NB4 (cell line): ENCODE measurements at regions not wholly inside any gene's neighbourhood (a gene's known extent, or its start where the extent isn't known, plus 50 kb on each side); places are given as distances from the start of the nearest gene placed in this dataset.

Experiments used
- DNase-seq: peaks from one replicate; pipeline ENCODE4 v3.0.0; 2010; ENCODE audit warnings: low read depth
- H3K4me3 ChIP-seq: one replicate; pipeline ENCODE4 v1.5.1; 2011; ENCODE audit warnings: mild to moderate bottlenecking, low read depth, low read length, moderate library complexity
- CTCF ChIP-seq: IDR thresholded peaks from one replicate; pipeline ENCODE4 v1.5.1; 2012; ENCODE audit warnings: low read depth, low read length
- MAX ChIP-seq: IDR thresholded peaks from 2 replicates; pipeline ENCODE4 v1.6.1; 2011; ENCODE audit warnings: low read depth, low read length
- MYC ChIP-seq: IDR thresholded peaks from 2 replicates; pipeline ENCODE4 v1.6.1; 2011; ENCODE audit warnings: low read depth, low read length
- POLR2A ChIP-seq: IDR thresholded peaks from 2 replicates; pipeline ENCODE4 v1.6.1; 2011; ENCODE audit warnings: mild to moderate bottlenecking; ENCODE audit not compliant: insufficient read length; ENCODE audit errors: extremely low read depth

GRCh38 chr9:85246541-85246940 lies 495.2 kb downstream of the AGTPBP1 start:
- DNase-seq = no peak
- no peak for TF ChIP-seq MYC
- no peak for TF ChIP-seq CTCF
- TF ChIP-seq POLR2A = no peak
- no peak for TF ChIP-seq MAX
- no peak overlapping the region for H3K4me3 ChIP-seq

GRCh38 chr9:85244856-85245255 lies 496.9 kb downstream of the AGTPBP1 start:
- DNase-seq = no peak
- TF ChIP-seq POLR2A = no peak
- TF ChIP-seq MYC = no peak
- TF ChIP-seq MAX = no peak
- TF ChIP-seq CTCF = no peak
- H3K4me3 ChIP-seq = no peak overlapping the region

GRCh38 chr9:85243977-85244376 lies 497.8 kb downstream of the AGTPBP1 start:
- no peak for DNase-seq

GRCh38 chr9:85237478-85237877 lies 504.3 kb downstream of the AGTPBP1 start:
- no peak for TF ChIP-seq POLR2A
- TF ChIP-seq MAX = no peak
- TF ChIP-seq MYC = no peak
- TF ChIP-seq CTCF = no peak
- no peak for DNase-seq
- no peak overlapping the region for H3K4me3 ChIP-seq

More at GRCh38 chr9:85243977-85244376, 497.8 kb downstream of the AGTPBP1 start:
- H3K4me3 ChIP-seq = no peak overlapping the region
- TF ChIP-seq CTCF (no peak), POLR2A (no peak), MYC (no peak), MAX (no peak)

- H3K4me3 ChIP-seq = no peak overlapping the region
- DNase-seq = no peak
- no peak for TF ChIP-seq MAX
- no peak for TF ChIP-seq MYC
- no peak for TF ChIP-seq POLR2A
- no peak for TF ChIP-seq CTCF
Observed at GRCh38 chr9:85230081-85230480, 511.7 kb downstream of the AGTPBP1 start.
